Right lobe of liver (tissue), 4 donors: ENCODE measurements at regions not wholly inside any gene's neighbourhood (a gene's known extent, or its start where the extent isn't known, plus 50 kb on each side); places are given as distances from the start of the nearest gene placed in this dataset.

ENCODE experiments used
- CTCF ChIP-seq, 4 donors: fragments of 200-600 bp in 3 of 4; fragments of 450-650 bp in 1 of 4; IDR thresholded peaks; one replicate each; pipeline versions ENCODE4 v1.5.1 to v1.8.0; 2016 to 2022; ENCODE audit warnings: antibody characterized with exemption in 4 of 4, mild to moderate bottlenecking in 2 of 4
- POLR2A ChIP-seq: fragments of 450-650 bp; IDR thresholded peaks from one replicate; pipeline ENCODE4 v1.6.1; 2017; ENCODE audit warnings: antibody characterized with exemption, mild to moderate bottlenecking
- donor health status: DM: no; HTN: no; CAD: no.
- donor health status: DM: no; HTN: no; CAD: no.
- donor health status: DM: no; HTN: yes; CAD: no.

- TF ChIP-seq CTCF (IDR thresholded peaks at IDR 0.05), result no peak
- no peak for TF ChIP-seq POLR2A
These were observed 74.1 kb downstream of the PLEKHG1 start for GRCh38 chr6:150673720-150674346.
